NCI-H1930 (cell line): ENCODE measurements at regions not wholly inside any gene's neighbourhood (a gene's known extent, or its start where the extent isn't known, plus 50 kb on each side); places are given as distances from the start of the nearest gene placed in this dataset.

Source experiments
- DNase-seq, 2 experiments: peaks; one replicate each; lab custom pipeline; 2025; lab: John Stamatoyannopoulos, UW

- DNase-seq = no peak
These were observed 383.9 kb upstream of the DAB2 start for GRCh38 chr5:39808656-39809055.

- no peak for DNase-seq
These were observed 376.5 kb upstream of the DAB2 start for GRCh38 chr5:39801306-39801705.

DNA sequence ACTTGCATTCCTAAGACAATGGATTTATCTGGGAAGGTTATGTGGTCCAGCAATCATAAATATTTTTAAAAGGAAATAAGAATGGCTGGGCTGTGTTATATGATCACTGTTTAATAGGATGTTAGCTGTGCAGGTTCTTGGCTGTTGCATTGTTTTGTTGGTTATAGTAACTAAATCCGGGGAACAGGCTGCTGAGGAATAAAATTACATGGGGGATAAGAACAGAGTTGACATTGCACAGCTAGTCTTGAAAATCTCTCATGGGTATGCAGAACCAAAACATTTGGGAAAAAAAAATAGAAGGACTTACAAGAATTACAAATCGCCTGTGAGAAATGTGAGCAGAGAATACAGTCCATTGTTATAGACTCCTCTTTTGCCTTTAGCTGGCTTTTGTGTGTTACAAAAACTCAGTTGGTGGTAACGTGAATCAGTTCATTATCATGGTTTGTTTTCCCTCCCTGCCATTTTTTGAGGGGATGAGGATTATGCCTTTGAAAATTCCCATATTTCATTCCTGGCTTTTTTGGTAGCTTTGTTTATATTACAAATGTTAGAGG, 375.3 kb upstream of the DAB2 start:
- no peak for DNase-seq

DNA sequence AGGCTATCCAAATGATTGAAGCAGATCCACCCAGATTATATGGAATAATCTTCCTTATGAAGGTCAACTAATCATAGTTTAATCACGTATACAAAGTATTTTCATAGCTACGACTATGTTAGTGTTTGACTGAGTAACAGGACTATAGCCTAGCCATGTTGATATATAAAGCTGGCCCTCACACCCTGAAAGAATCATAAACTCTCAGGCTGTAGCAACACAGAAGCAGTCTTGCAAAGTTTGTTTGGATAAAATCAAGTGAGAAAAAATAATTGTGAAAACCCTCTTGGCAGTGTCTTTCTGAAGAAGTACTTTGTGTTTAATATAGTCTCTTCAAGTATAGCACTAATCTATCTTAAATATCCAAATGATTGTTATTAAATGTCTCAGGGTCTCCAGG, 374.5 kb upstream of the DAB2 start:
- DNase-seq = no peak

DNA sequence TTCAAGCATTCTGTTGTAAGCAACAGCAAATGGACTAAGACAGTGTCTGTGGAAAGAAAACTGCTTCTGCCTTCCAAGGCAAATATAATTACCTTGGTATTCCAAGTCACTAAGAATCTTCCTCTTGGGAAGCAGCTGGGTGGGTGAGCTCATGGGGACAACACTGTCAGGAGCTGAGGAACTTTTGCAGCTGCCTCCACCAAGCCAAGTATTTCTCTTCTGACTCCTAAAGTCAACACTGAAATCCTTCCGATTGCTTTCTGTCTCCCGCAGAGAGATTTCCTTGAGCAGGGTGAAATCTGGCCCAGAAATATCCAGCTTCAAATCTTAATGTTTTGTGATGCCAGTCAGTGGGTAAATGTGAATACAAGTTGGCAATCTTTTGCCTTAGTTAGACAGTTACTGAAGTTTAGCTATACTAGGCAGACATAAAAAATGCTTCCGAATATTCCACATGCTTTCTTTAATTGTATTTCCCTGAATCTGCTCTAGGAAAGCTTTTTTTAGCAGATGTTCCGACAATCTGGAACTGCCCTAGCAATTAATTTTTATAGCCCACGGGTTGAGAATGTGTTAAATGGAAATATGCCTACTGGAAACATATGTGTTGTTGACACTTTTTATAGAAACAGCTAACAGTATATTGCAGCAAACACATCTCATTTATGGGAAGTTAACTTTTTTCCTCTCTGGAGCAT, 369.9 kb upstream of the DAB2 start:
- DNase-seq = no peak

- DNase-seq = no peak
These were observed 360.6 kb upstream of the DAB2 start for GRCh38 chr5:39785410-39785809.

DNA sequence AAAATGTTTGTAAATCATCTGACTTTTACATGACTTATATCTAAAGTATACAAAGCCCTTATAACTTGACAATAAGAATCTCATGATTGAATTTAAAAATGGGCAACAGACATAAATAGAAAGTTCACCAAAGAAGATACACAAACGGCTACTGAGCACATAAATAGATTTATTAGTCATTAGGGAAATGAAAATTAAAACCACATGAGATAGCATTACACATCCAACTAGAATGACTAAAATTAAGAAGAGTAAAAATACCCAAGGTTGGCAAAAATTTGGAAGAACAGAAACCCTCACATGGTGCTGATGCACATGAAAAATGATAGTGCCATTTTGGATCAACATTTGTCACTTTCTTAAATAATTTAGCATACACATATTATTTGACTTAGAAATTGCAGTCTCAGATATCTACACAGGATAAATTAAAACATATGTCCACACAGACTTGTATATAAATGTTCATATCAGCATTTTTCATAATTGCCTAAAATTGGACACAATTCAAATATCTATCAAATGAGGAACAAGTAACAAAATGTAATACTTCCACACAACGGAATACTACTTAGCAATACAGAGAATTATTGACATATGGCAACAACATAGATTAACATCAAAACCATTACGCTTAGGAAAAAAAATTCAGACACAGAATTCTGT, 359.1 kb upstream of the DAB2 start:
- DNase-seq = no peak

GRCh38 chr5:39780347-39780746, 355.6 kb upstream of the DAB2 start:
- no peak for DNase-seq

- DNase-seq = no peak
These were observed 355.1 kb upstream of the DAB2 start for GRCh38 chr5:39779831-39780230.

- DNase-seq = no peak
These were observed 351.1 kb upstream of the DAB2 start for GRCh38 chr5:39775797-39776365.

DNA sequence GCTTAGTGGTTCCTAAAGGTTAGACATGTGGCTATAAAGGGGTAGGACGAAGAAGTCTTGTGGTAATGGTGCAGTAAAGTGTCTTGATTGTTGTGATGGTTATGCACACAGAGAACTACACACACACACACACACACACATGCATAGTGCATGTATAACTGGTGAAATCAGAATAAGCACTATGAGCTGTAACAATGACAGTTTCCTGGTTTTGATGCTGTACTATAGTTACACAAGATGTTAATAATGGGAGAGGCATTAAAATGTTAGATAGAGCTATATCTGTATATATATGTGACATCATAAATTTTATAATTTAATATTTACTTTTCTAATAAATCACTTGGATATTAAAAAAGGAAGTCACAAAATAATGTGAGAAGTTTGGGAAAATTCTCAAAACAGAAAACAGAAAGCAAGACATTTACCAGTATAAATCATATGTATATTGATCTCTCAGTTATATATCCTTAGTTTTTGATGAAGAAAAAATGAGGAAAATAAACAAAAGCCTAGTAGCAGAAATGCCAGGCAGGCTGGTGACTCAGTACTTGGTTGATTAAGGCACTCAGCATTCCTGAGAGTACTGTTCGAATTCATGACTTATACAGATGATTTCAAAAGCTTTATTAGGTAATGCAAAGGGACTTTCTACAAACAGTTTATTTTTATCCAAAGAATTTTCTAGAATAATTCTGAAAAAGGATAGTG, 350.5 kb upstream of the DAB2 start:
- DNase-seq = no peak

GRCh38 chr5:39774605-39775004, 349.8 kb upstream of the DAB2 start:
- no peak for DNase-seq

GRCh38 chr5:39772307-39772706, 347.5 kb upstream of the DAB2 start:
- DNase-seq = no peak

DNA sequence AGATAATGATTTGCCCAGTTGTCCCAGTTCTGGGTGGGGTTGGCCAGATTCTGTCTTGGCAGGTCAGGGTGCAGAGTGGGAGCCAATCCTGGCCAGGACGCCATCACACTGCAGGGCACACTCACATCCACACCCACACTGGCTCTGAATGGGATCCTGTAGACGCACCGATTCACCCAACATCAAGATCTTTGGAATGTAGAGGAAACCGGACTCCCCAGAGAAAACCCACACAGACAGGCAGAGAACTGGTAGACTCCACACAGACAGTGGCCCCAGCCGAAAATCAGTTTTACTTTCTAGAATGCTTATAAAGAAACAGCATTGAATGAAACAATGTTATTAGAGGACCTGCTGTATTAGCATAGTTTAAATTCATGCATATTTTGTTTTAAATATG, 343.1 kb upstream of the DAB2 start:
- DNase-seq = no peak

DNA sequence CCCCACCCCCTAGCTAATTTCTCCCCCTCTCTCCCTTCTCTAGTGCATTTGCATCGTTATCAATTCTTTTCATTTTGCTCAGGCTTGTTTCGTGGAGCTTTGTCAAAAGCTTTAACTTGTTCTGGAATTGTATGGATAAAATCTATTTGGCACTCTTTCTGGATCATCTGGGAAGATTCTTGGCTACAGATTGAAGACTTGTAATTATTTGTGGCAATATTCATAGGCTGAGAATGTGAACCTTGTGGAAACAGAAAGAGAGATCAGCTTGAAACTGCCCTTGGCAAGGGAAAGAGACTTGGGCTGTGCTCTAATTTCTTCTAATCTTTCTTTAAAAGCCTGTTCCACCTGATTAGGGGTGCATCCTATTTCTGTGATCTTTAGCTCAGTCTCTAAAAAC, 340.6 kb upstream of the DAB2 start:
- no peak for DNase-seq

DNA sequence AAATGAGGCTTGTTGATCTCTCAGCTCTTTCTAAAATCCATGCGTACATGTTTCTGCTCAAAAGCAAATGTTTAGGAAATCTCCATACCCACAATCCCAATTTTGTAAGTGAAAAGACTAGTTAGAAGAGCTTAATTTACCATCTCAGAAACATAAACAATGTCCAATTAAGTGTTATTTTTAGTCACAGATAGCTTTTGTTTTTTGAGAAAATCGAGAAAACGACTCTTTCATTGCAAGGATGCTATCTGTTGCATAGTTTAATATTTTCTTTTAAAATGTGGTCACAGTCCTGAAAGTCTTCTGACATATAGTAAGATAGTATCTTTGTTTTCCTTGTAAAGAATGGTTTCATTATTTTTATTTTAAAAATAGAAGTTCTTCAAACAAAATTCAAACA, 338.0 kb upstream of the DAB2 start:
- no peak for DNase-seq

- DNase-seq = no peak
These were observed 336.6 kb upstream of the DAB2 start for GRCh38 chr5:39761199-39761950.

GRCh38 chr5:39760385-39761198, 335.8 kb upstream of the DAB2 start:
- no peak for DNase-seq

GRCh38 chr5:39759701-39760100, 334.9 kb upstream of the DAB2 start:
- no peak for DNase-seq

DNA sequence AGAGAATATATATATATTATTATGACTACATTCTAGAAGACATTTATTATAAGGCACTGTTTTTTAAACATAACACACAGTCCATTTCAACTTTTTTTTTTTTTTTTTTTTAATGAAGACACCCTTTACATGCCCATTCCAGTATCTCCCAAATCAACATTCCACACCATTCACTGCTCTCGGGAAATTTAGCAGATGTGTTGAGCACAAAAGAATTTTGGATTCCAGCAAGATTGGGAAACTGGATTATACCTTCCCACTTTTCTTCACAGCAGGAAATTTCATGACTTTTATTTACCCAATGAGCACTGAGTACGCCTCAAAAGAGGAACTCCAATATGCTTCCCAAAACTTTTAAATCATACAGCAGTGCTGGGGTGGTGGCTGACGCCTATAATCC, 333.6 kb upstream of the DAB2 start:
- no peak for DNase-seq

DNA sequence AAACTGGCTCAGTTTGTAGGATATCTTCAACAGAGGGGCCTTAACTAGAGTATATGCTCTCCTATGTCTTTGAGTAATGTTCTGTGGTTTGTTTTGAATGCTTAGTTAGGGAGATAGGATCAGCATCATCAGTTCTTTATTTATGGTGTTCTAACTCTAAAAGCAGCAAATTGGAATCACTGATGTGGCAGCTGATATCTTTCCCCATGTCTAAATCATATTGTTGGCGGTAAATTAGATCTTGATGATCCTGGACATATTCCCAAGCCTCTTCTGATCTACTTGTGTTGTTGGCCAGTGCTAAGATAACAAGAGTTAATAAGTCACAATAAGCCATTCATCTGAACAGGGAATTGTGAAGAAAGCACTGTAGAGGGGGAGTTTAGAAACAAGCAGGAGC, 332.4 kb upstream of the DAB2 start:
- DNase-seq = no peak
